MM.1S (cell line): ENCODE measurements at regions not wholly inside any gene's neighbourhood (a gene's known extent, or its start where the extent isn't known, plus 50 kb on each side); places are given as distances from the start of the nearest gene placed in this dataset.

Source experiments
- DNase-seq: peaks from one replicate; pipeline ENCODE4 v3.0.0-alpha.2; 2015
- H2AFZ ChIP-seq: fragments of 300-600 bp; sonication (generic); 2 replicates; pipeline ENCODE4 v1.6.0; 2016; ENCODE audit warnings: antibody characterized with exemption, low read length
- H3F3A ChIP-seq: fragments of 300-600 bp; sonication (generic); 2 replicates; pipeline ENCODE4 v1.6.1; 2016; ENCODE audit warnings: mild to moderate bottlenecking, antibody characterized with exemption, low read length, moderate library complexity, mixed read lengths; ENCODE audit not compliant: insufficient read depth
- H3K27ac ChIP-seq: fragments of 300-600 bp; sonication (generic); 2 replicates; pipeline ENCODE4 v1.5.1; 2016; ENCODE audit warnings: mild to moderate bottlenecking, low read length
- H3K27me3 ChIP-seq: fragments of 300-600 bp; sonication (generic); replicated peaks from 2 replicates; pipeline ENCODE4 v1.6.0; 2016; ENCODE audit warnings: low read length; ENCODE audit not compliant: insufficient read depth
- H3K36me3 ChIP-seq: fragments of 300-600 bp; sonication (generic); replicated peaks from 2 replicates; pipeline ENCODE4 v1.6.1; 2016; ENCODE audit warnings: mild to moderate bottlenecking, low read length, mixed read lengths; ENCODE audit not compliant: insufficient read depth
- H3K4me1 ChIP-seq: fragments of 300-600 bp; sonication (generic); 2 replicates; pipeline ENCODE4 v1.6.1; 2016; ENCODE audit warnings: low read length, mixed read lengths
- H3K4me2 ChIP-seq: fragments of 300-600 bp; sonication (generic); 2 replicates; pipeline ENCODE4 v1.6.0; 2016; ENCODE audit warnings: low read depth, low read length
- H3K4me3 ChIP-seq: fragments of 300-600 bp; sonication (generic); 2 replicates; pipeline ENCODE4 v1.5.1; 2016; ENCODE audit warnings: low read length, mixed read lengths
- H3K79me2 ChIP-seq: fragments of 300-600 bp; sonication (generic); 2 replicates; pipeline ENCODE4 v1.6.1; 2016; ENCODE audit warnings: mixed run types, low read length, mixed read lengths
- H3K9ac ChIP-seq: fragments of 300-600 bp; sonication (generic); 2 replicates; pipeline ENCODE4 v1.6.1; 2016; ENCODE audit warnings: low read length, mixed read lengths
- H3K9me2 ChIP-seq: fragments of 300-600 bp; sonication (generic); replicated peaks from 2 replicates; pipeline ENCODE4 v1.6.1; 2016; ENCODE audit warnings: mild to moderate bottlenecking, low read length, mixed read lengths; ENCODE audit not compliant: insufficient read depth
- H3K9me3 ChIP-seq: fragments of 300-600 bp; sonication (generic); replicated peaks from 2 replicates; pipeline ENCODE4 v1.6.1; 2016; ENCODE audit warnings: mild to moderate bottlenecking, low read length, mixed read lengths; ENCODE audit not compliant: insufficient read depth
- H4K20me1 ChIP-seq: fragments of 300-600 bp; sonication (generic); 2 replicates; pipeline ENCODE4 v1.6.1; 2016; ENCODE audit warnings: mild to moderate bottlenecking, low read length, moderate library complexity, mixed read lengths; ENCODE audit not compliant: insufficient read depth
- EZH2 ChIP-seq: fragments of 300-600 bp; sonication (generic); optimal IDR thresholded peaks from 2 replicates; pipeline ENCODE3; 2017; ENCODE audit warnings: low read depth, mild to moderate bottlenecking, antibody characterized with exemption, low read length, mixed read lengths
- EZH2phosphoT487 ChIP-seq: fragments of 300-600 bp; sonication (generic); IDR thresholded peaks from 2 replicates; pipeline ENCODE4 v1.6.1; 2018; ENCODE audit warnings: antibody characterized with exemption, low read length
- TF ChIP-seq, protein P1 (sequence below): fragments of 300-600 bp; sonication (generic); IDR thresholded peaks from 2 replicates; pipeline ENCODE4 v1.5.1; 2016; ENCODE audit warnings: antibody characterized with exemption, low read length, mixed read lengths

DNA sequence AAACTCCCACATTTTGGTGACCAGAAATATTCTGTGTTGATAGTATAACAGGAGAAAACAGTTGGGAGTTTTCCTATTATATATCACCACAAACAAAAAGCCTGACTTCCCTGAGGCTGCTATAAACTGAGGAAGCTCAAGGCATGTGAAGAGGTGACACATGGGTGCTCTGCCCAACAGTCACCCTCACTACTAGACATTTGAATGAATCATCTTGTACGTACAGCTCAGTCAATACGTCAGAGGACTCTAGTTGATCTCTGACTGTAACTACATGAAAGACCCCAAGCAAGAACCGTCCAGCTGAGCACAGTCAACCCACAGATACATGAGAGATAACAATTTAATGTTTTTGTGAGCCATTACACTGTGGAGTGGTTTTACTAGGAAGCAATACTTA is 338.3 kb upstream of the ATP11B start:
- Histone ChIP-seq H3K27ac (no peak overlapping the region), H3K9me2 (no peaks in the 10 kb centered on the region), H3K36me3 (no peaks in the 10 kb centered on the region), H3F3A (no peaks in the 10 kb centered on the region), H3K4me1 (no peaks in the 10 kb centered on the region), H3K4me3 (no peak overlapping the region), H3K4me2 (no peak overlapping the region), H3K9ac (no peak overlapping the region), H3K27me3 (no peaks in the 10 kb centered on the region), H4K20me1 (no peaks in the 10 kb centered on the region), H3K79me2 (no peaks in the 10 kb centered on the region), H3K9me3 (no peaks in the 10 kb centered on the region), H2AFZ (no peak overlapping the region)
- DNase-seq = no peak
- TF ChIP-seq EZH2phosphoT487 (no peak), EZH2 (no peak)
- TF ChIP-seq, protein P1, sequence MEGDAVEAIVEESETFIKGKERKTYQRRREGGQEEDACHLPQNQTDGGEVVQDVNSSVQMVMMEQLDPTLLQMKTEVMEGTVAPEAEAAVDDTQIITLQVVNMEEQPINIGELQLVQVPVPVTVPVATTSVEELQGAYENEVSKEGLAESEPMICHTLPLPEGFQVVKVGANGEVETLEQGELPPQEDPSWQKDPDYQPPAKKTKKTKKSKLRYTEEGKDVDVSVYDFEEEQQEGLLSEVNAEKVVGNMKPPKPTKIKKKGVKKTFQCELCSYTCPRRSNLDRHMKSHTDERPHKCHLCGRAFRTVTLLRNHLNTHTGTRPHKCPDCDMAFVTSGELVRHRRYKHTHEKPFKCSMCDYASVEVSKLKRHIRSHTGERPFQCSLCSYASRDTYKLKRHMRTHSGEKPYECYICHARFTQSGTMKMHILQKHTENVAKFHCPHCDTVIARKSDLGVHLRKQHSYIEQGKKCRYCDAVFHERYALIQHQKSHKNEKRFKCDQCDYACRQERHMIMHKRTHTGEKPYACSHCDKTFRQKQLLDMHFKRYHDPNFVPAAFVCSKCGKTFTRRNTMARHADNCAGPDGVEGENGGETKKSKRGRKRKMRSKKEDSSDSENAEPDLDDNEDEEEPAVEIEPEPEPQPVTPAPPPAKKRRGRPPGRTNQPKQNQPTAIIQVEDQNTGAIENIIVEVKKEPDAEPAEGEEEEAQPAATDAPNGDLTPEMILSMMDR = no peak

DNA sequence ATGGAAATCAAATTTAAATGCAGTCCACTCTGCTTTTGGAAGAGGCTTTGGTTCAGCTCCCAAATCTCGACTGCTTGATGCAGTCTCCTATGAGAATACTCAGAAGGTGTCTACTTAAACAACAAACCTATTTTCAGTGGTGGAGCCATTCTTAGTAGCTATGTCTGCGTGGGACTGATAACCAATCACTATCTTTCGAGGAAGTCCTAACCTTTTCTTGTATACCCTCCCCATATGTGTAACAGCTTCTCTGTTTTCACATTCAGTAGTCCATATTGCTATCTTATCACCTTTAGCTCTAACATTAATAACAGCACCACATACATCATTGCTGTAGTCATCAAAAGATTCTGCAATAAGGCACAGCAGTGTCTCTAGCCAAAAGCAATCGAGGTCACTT is 333.0 kb upstream of the ATP11B start:
- Histone ChIP-seq H3K4me2 (no peak overlapping the region), H4K20me1 (no peaks in the 10 kb centered on the region), H3K9ac (no peak overlapping the region), H3K27me3 (no peaks in the 10 kb centered on the region), H3K4me1 (peaks cover 9% of the 10 kb centered on the region), H3K36me3 (no peaks in the 10 kb centered on the region), H3K9me2 (no peaks in the 10 kb centered on the region), H3K27ac (no peak overlapping the region), H3K4me3 (no peak overlapping the region), H3F3A (peaks cover 3% of the 10 kb centered on the region; the same call in 1 of the 2 replicates), H3K9me3 (no peaks in the 10 kb centered on the region), H2AFZ (no peak overlapping the region), H3K79me2 (no peaks in the 10 kb centered on the region)
- DNase-seq = no peak
- no peak for TF ChIP-seq EZH2phosphoT487
- no peak for TF ChIP-seq EZH2
- TF ChIP-seq, protein P1 = no peak

- H4K20me1 ChIP-seq = no peaks in the 10 kb centered on the region
- H3K79me2 ChIP-seq = no peaks in the 10 kb centered on the region
- H2AFZ ChIP-seq = no peak overlapping the region
- no peaks in the 10 kb centered on the region for H3K27me3 ChIP-seq
- peaks cover 5% of the 10 kb centered on the region; the same call in 1 of the 2 replicates for H3F3A ChIP-seq
- no peaks in the 10 kb centered on the region for H3K9me3 ChIP-seq
- DNase-seq = no peak
- H3K27ac ChIP-seq = no peak overlapping the region
- H3K4me1 ChIP-seq = peaks cover 20% of the 10 kb centered on the region
- H3K4me2 ChIP-seq = no peak overlapping the region
- no peaks in the 10 kb centered on the region for H3K36me3 ChIP-seq
- H3K4me3 ChIP-seq = no peak overlapping the region
- TF ChIP-seq EZH2phosphoT487 = no peak
- TF ChIP-seq, protein P1 = no peak
- TF ChIP-seq EZH2 = no peak
- H3K9ac ChIP-seq = no peak overlapping the region
- no peaks in the 10 kb centered on the region for H3K9me2 ChIP-seq
Measured at GRCh38 chr3:182462152-182462551, 331.2 kb upstream of the ATP11B start.
